ENCODE measurements at regions not wholly inside any gene's neighbourhood (a gene's known extent, or its start where the extent isn't known, plus 50 kb on each side); places are given as distances from the start of the nearest gene placed in this dataset.

DNA sequence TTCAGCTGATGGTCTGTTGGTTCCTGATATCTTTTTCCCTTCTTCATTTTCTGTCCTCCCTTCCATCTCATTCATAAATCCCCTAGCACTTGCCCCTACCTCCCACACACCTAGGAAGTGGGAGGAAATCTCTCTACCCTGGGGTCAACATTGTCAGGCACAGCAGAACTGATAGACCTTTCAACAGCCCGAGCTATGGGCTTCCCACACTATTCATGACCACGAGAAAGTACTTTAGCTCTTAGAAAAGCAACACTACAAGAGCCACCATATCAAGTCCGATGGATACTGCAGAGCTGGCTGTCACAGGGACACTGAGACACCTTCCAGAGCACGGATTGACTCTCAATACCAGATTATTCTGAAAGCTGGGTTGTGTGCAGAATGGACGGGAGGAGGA is 180.6 kb upstream of the NEBL start:
- TF ChIP-seq KDM1A (IDR thresholded peaks at IDR 0.05; ENCODE audit: borderline replicate concordance, low read length) (no peak), EGR1 (IDR thresholded peaks at IDR 0.05; ENCODE audit: borderline replicate concordance, low read depth, low read length) (no peak), TAF1 (IDR thresholded peaks at IDR 0.05; ENCODE audit: low read depth, low read length) (no peak), HDAC6 (IDR thresholded peaks at IDR 0.05; ENCODE audit: low read depth, low read length) (no peak), YY1 (IDR thresholded peaks at IDR 0.05; ENCODE audit: low read depth, low read length) (no peak), POLR2A (IDR thresholded peaks at IDR 0.05; ENCODE audit: control extremely low read depth in 1 of 2, low read depth in 2 of 2, low read length in 2 of 2) (no peak), CREB1 (IDR thresholded peaks at IDR 0.05) (no peak), EZH2 (IDR thresholded peaks at IDR 0.05; ENCODE audit: low read depth, low read length, severe bottlenecking) (no peak), GABPA (IDR thresholded peaks at IDR 0.05; ENCODE audit: borderline replicate concordance, insufficient read depth, low read length) (no peak), CEBPB (IDR thresholded peaks at IDR 0.05; ENCODE audit: low read depth, low read length) (no peak)
- TF ChIP-seq, protein P1, sequence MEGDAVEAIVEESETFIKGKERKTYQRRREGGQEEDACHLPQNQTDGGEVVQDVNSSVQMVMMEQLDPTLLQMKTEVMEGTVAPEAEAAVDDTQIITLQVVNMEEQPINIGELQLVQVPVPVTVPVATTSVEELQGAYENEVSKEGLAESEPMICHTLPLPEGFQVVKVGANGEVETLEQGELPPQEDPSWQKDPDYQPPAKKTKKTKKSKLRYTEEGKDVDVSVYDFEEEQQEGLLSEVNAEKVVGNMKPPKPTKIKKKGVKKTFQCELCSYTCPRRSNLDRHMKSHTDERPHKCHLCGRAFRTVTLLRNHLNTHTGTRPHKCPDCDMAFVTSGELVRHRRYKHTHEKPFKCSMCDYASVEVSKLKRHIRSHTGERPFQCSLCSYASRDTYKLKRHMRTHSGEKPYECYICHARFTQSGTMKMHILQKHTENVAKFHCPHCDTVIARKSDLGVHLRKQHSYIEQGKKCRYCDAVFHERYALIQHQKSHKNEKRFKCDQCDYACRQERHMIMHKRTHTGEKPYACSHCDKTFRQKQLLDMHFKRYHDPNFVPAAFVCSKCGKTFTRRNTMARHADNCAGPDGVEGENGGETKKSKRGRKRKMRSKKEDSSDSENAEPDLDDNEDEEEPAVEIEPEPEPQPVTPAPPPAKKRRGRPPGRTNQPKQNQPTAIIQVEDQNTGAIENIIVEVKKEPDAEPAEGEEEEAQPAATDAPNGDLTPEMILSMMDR (IDR thresholded peaks at IDR 0.05; ENCODE audit: control extremely low read depth in 1 of 3, insufficient read depth in 1 of 3, low read depth in 1 of 3, low read length in 3 of 3) = no peak
- TF ChIP-seq, protein P2, sequence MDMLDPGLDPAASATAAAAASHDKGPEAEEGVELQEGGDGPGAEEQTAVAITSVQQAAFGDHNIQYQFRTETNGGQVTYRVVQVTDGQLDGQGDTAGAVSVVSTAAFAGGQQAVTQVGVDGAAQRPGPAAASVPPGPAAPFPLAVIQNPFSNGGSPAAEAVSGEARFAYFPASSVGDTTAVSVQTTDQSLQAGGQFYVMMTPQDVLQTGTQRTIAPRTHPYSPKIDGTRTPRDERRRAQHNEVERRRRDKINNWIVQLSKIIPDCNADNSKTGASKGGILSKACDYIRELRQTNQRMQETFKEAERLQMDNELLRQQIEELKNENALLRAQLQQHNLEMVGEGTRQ (IDR thresholded peaks at IDR 0.05; ENCODE audit: low read length) = no peak
- TF ChIP-seq, protein P3, sequence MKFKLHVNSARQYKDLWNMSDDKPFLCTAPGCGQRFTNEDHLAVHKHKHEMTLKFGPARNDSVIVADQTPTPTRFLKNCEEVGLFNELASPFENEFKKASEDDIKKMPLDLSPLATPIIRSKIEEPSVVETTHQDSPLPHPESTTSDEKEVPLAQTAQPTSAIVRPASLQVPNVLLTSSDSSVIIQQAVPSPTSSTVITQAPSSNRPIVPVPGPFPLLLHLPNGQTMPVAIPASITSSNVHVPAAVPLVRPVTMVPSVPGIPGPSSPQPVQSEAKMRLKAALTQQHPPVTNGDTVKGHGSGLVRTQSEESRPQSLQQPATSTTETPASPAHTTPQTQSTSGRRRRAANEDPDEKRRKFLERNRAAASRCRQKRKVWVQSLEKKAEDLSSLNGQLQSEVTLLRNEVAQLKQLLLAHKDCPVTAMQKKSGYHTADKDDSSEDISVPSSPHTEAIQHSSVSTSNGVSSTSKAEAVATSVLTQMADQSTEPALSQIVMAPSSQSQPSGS (IDR thresholded peaks at IDR 0.05; ENCODE audit: low read length) = no peak
